SK-N-SH (cell line): ENCODE measurements at regions not wholly inside any gene's neighbourhood (a gene's known extent, or its start where the extent isn't known, plus 50 kb on each side); places are given as distances from the start of the nearest gene placed in this dataset.

ENCODE experiments used
- CTCF ChIA-PET: fragments of 300-600, 350-600 bp; formaldehyde crosslinking; extraction: SDS; loops from one replicate; lab custom pipeline; 2021; lab: Yijun Ruan, JAX
- POLR2A ChIA-PET: fragments of 350-600 bp; sonication (Branson Sonifier 250); formaldehyde crosslinking; extraction: SDS; loops from one replicate; lab custom pipeline; 2020; ENCODE audit warnings: antibody characterized with exemption, inconsistent platforms; lab: Yijun Ruan, JAX
- DNase-seq: peaks from one replicate; pipeline ENCODE4 v3.0.0; 2012
- H2AFZ ChIP-seq: fragments of 200-600 bp; sonication (generic); 2 replicates; pipeline ENCODE4 v1.8.1; 2016; ENCODE audit warnings: antibody characterized with exemption, mild to moderate bottlenecking, low read depth
- H3F3A ChIP-seq: fragments of 200-600 bp; sonication (generic); replicated peaks from 2 replicates; pipeline ENCODE3; 2016; ENCODE audit warnings: antibody characterized with exemption, mild to moderate bottlenecking; ENCODE audit not compliant: insufficient read depth
- H3K27ac ChIP-seq, 2 experiments: fragments of 200-500 bp in 1 of 2; fragments of 200-600 bp in 1 of 2; sonication (Bioruptor generic) in 1 of 2; sonication (generic), shearing (Covaris generic) in 1 of 2; 2 replicates each; pipeline versions ENCODE4 v1.5.1 to v1.6.1; 2014 to 2016; ENCODE audit warnings: low read depth in 2 of 2, inconsistent platforms in 1 of 2, low read length in 1 of 2, mild to moderate bottlenecking in 1 of 2, mixed read lengths in 1 of 2
- H3K27me3 ChIP-seq: fragments of 200-600 bp; sonication (generic), shearing (Covaris generic); 2 replicates; pipeline ENCODE4 v1.6.1; 2016; ENCODE audit warnings: mixed run types; ENCODE audit not compliant: insufficient read depth
- H3K36me3 ChIP-seq, 2 experiments: fragments of 200-500 bp in 1 of 2; fragments of 200-600 bp in 1 of 2; sonication (Bioruptor generic) in 1 of 2; sonication (generic) in 1 of 2; replicated peaks in 1 of 2; 2 replicates each; pipeline versions ENCODE3 to v1.5.1; 2014 to 2016; ENCODE audit warnings: low read length in 1 of 2, mild to moderate bottlenecking in 1 of 2; ENCODE audit not compliant: insufficient read depth in 2 of 2, control insufficient read depth in 1 of 2
- H3K4me1 ChIP-seq, 2 experiments: fragments of 200-500 bp in 1 of 2; fragments of 200-600 bp in 1 of 2; sonication (Bioruptor generic) in 1 of 2; sonication (generic), shearing (Covaris generic) in 1 of 2; 2 replicates each; pipeline versions ENCODE4 v1.5.1 to v1.6.1; 2014 to 2016; ENCODE audit warnings: low read depth in 1 of 2, low read length in 1 of 2, mixed run types in 1 of 2; ENCODE audit not compliant: insufficient read depth in 2 of 2, control insufficient read depth in 1 of 2
- H3K4me2 ChIP-seq: fragments of 200-600 bp; sonication (generic), shearing (Covaris generic); 2 replicates; pipeline ENCODE4 v1.6.1; 2017; ENCODE audit warnings: mixed run types
- H3K4me3 ChIP-seq, 2 experiments: fragments of 200-500 bp in 1 of 2; fragments of 200-600 bp in 1 of 2; sonication (Bioruptor generic) in 1 of 2; sonication (generic), shearing (Covaris generic) in 1 of 2; 2 replicates each; pipeline versions ENCODE4 v1.5.1 to v1.8.1; 2014 to 2016; ENCODE audit warnings: low read depth in 2 of 2, inconsistent platforms in 1 of 2, low read length in 1 of 2, mild to moderate bottlenecking in 1 of 2, mixed read lengths in 1 of 2, moderate library complexity in 1 of 2
- H3K79me2 ChIP-seq: fragments of 200-600 bp; sonication (generic); 2 replicates; pipeline ENCODE4 v1.8.1; 2017; ENCODE audit warnings: mild to moderate bottlenecking; ENCODE audit not compliant: insufficient read depth
- H3K9ac ChIP-seq: fragments of 200-600 bp; sonication (generic); 2 replicates; pipeline ENCODE4 v1.6.1; 2017; ENCODE audit warnings: mixed run types
- H3K9me2 ChIP-seq: fragments of 200-600 bp; sonication (generic); 2 replicates; pipeline ENCODE4 v1.6.1; 2017; ENCODE audit warnings: mixed run types
- H3K9me3 ChIP-seq: fragments of 200-600 bp; sonication (generic); 2 replicates; pipeline ENCODE4 v1.6.1; 2017; ENCODE audit warnings: mixed run types, mild to moderate bottlenecking, moderate library complexity
- H4K20me1 ChIP-seq: fragments of 200-600 bp; sonication (generic); 2 replicates; pipeline ENCODE4 v1.6.1; 2017; ENCODE audit warnings: mild to moderate bottlenecking, mixed run types; ENCODE audit not compliant: insufficient read depth
- CTCF ChIP-seq: fragments of 200-600 bp; sonication (generic); IDR thresholded peaks from 2 replicates; pipeline ENCODE4 v1.6.1; 2017; ENCODE audit warnings: antibody characterized with exemption, mild to moderate bottlenecking, moderate library complexity
- FOXJ3 ChIP-seq: sonication (generic); formaldehyde crosslinking; IDR thresholded peaks from 2 replicates; pipeline ENCODE4 v1.5.1; 2020; ENCODE audit warnings: mild to moderate bottlenecking, missing genetic modification reagents
- GABPA ChIP-seq: IDR thresholded peaks from 2 replicates; pipeline ENCODE4 v1.4.0; 2012; ENCODE audit warnings: low read depth, mild to moderate bottlenecking
- MEF2A ChIP-seq: IDR thresholded peaks from 2 replicates; pipeline ENCODE4 v1.4.0; 2012; ENCODE audit warnings: low read depth, borderline replicate concordance
- NFIC ChIP-seq: IDR thresholded peaks from 2 replicates; pipeline ENCODE4 v1.4.0; 2012; ENCODE audit warnings: borderline replicate concordance
- NRF1 ChIP-seq: IDR thresholded peaks from 2 replicates; pipeline ENCODE4 v1.6.1; 2012; ENCODE audit warnings: low read depth, mild to moderate bottlenecking, low read length
- RFX5 ChIP-seq: IDR thresholded peaks from 2 replicates; pipeline ENCODE4 v1.6.1; 2012; ENCODE audit warnings: mild to moderate bottlenecking, improper control_type of control experiment, low read length
- TCF12 ChIP-seq: IDR thresholded peaks from 2 replicates; pipeline ENCODE4 v1.4.0; 2012
- TEAD4 ChIP-seq: IDR thresholded peaks from 2 replicates; pipeline ENCODE4 v1.4.0; 2012; ENCODE audit warnings: mild to moderate bottlenecking, borderline replicate concordance; ENCODE audit not compliant: insufficient read depth
- WGBS: methylation state at CpG from one replicate; pipeline ENCODE4 v1.1.6; 2017; ENCODE audit warnings: low lambda C conversion rate; 5-methylcytosine and 5-hydroxymethylcytosine counted together
- TF ChIP-seq, protein P1 (sequence below): IDR thresholded peaks from 2 replicates; pipeline ENCODE4 v1.6.1; 2012; ENCODE audit warnings: mild to moderate bottlenecking, low read depth, low read length, moderate library complexity
- TF ChIP-seq, protein P2 (sequence below): IDR thresholded peaks from 2 replicates; pipeline ENCODE4 v1.4.0; 2012; ENCODE audit warnings: low read depth, borderline replicate concordance

GRCh38 chr4:23942471-23942870, 52.6 kb upstream of the PPARGC1A start:
- Histone ChIP-seq H2AFZ (no peak overlapping the region), H3K4me1 (no peaks in the 10 kb centered on the region), H3K27me3 (no peaks in the 10 kb centered on the region), H3K79me2 (no peaks in the 10 kb centered on the region), H3F3A (no peaks in the 10 kb centered on the region), H4K20me1 (no peaks in the 10 kb centered on the region), H3K9ac (no peak overlapping the region), H3K4me2 (no peak overlapping the region), H3K9me3 (no peaks in the 10 kb centered on the region), H3K4me3 (no peak overlapping the region), H3K27ac (no peak overlapping the region), H3K36me3 (no peaks in the 10 kb centered on the region), H3K9me2 (no peaks in the 10 kb centered on the region)
- CTCF ChIA-PET, result no interaction called here
- no peak for TF ChIP-seq FOXJ3 (CRISPR knock-in tag)
- no peak for TF ChIP-seq TCF12
- no peak for TF ChIP-seq NFIC
- TF ChIP-seq NRF1, result no peak
- no peak for TF ChIP-seq RFX5
- TF ChIP-seq CTCF, result no peak
- TF ChIP-seq MEF2A, result no peak
- TF ChIP-seq, protein P1, sequence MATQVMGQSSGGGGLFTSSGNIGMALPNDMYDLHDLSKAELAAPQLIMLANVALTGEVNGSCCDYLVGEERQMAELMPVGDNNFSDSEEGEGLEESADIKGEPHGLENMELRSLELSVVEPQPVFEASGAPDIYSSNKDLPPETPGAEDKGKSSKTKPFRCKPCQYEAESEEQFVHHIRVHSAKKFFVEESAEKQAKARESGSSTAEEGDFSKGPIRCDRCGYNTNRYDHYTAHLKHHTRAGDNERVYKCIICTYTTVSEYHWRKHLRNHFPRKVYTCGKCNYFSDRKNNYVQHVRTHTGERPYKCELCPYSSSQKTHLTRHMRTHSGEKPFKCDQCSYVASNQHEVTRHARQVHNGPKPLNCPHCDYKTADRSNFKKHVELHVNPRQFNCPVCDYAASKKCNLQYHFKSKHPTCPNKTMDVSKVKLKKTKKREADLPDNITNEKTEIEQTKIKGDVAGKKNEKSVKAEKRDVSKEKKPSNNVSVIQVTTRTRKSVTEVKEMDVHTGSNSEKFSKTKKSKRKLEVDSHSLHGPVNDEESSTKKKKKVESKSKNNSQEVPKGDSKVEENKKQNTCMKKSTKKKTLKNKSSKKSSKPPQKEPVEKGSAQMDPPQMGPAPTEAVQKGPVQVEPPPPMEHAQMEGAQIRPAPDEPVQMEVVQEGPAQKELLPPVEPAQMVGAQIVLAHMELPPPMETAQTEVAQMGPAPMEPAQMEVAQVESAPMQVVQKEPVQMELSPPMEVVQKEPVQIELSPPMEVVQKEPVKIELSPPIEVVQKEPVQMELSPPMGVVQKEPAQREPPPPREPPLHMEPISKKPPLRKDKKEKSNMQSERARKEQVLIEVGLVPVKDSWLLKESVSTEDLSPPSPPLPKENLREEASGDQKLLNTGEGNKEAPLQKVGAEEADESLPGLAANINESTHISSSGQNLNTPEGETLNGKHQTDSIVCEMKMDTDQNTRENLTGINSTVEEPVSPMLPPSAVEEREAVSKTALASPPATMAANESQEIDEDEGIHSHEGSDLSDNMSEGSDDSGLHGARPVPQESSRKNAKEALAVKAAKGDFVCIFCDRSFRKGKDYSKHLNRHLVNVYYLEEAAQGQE, result no peak
- no peak for TF ChIP-seq GABPA
- no peak for TF ChIP-seq TEAD4
- TF ChIP-seq, protein P2, sequence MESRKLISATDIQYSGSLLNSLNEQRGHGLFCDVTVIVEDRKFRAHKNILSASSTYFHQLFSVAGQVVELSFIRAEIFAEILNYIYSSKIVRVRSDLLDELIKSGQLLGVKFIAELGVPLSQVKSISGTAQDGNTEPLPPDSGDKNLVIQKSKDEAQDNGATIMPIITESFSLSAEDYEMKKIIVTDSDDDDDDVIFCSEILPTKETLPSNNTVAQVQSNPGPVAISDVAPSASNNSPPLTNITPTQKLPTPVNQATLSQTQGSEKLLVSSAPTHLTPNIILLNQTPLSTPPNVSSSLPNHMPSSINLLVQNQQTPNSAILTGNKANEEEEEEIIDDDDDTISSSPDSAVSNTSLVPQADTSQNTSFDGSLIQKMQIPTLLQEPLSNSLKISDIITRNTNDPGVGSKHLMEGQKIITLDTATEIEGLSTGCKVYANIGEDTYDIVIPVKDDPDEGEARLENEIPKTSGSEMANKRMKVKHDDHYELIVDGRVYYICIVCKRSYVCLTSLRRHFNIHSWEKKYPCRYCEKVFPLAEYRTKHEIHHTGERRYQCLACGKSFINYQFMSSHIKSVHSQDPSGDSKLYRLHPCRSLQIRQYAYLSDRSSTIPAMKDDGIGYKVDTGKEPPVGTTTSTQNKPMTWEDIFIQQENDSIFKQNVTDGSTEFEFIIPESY, result no peak
- 58% methylated on average over 1 of the region's 1 CpG for WGBS
- no peak for DNase-seq
- POLR2A ChIA-PET, result no interaction called here
